Neural cell (in vitro differentiated cells): ENCODE measurements at regions not wholly inside any gene's neighbourhood (a gene's known extent, or its start where the extent isn't known, plus 50 kb on each side); places are given as distances from the start of the nearest gene placed in this dataset.

ENCODE experiments used
- H2AFZ ChIP-seq: fragments of 200-600, 300-800 bp; sonication (generic), shearing (Covaris generic); 2 replicates; pipeline ENCODE4 v1.6.0; 2014; ENCODE audit warnings: low read depth, mild to moderate bottlenecking, antibody characterized with exemption, low read length, moderate library complexity
- H3F3A ChIP-seq: fragments of 200-600 bp; shearing (Covaris generic); 2 replicates; pipeline ENCODE4 v1.6.1; 2016; ENCODE audit warnings: mild to moderate bottlenecking, moderate library complexity, mixed read lengths, antibody characterized with exemption, low read length; ENCODE audit not compliant: insufficient read depth, poor library complexity, severe bottlenecking
- H3K27ac ChIP-seq: fragments of 200-600, 300-800 bp; sonication (generic), shearing (Covaris generic); 2 replicates; pipeline ENCODE4 v1.5.1; 2014; ENCODE audit warnings: mild to moderate bottlenecking, low read length, moderate library complexity
- H3K27me3 ChIP-seq: fragments of 300-800, 200-600 bp; sonication (generic), shearing (Covaris generic); 2 replicates; pipeline ENCODE4 v1.6.0; 2014; ENCODE audit warnings: mild to moderate bottlenecking, low read depth, low read length, moderate library complexity; ENCODE audit not compliant: insufficient read depth
- H3K36me3 ChIP-seq: fragments of 300-800, 200-600 bp; sonication (generic), shearing (Covaris generic); 2 replicates; pipeline ENCODE4 v1.5.1; 2014; ENCODE audit warnings: mild to moderate bottlenecking, antibody characterized with exemption, low read length, moderate library complexity; ENCODE audit not compliant: insufficient read depth
- H3K4me2 ChIP-seq: fragments of 300-800, 200-600 bp; sonication (generic), shearing (Covaris generic); 2 replicates; pipeline ENCODE4 v1.6.0; 2014; ENCODE audit warnings: mild to moderate bottlenecking, low read length
- H3K4me3 ChIP-seq: fragments of 300-800, 200-600 bp; sonication (generic), shearing (Covaris generic); 2 replicates; pipeline ENCODE4 v1.5.1; 2014; ENCODE audit warnings: mild to moderate bottlenecking, low read length, moderate library complexity
- H3K79me2 ChIP-seq: fragments of 200-600 bp; shearing (Covaris generic); replicated peaks from 2 replicates; pipeline ENCODE4 v1.6.0; 2014; ENCODE audit warnings: mild to moderate bottlenecking, low read length, moderate library complexity; ENCODE audit not compliant: insufficient read depth
- H3K9ac ChIP-seq: fragments of 300-800, 200-600 bp; sonication (generic), shearing (Covaris generic); 2 replicates; pipeline ENCODE4 v1.6.1; 2016; ENCODE audit warnings: mild to moderate bottlenecking, low read length, mixed read lengths
- H3K9me2 ChIP-seq: fragments of 200-600 bp; shearing (Covaris generic); 2 replicates; pipeline ENCODE4 v1.6.1; 2016; ENCODE audit warnings: mild to moderate bottlenecking, low read length, mixed read lengths; ENCODE audit not compliant: insufficient read depth
- H3K9me3 ChIP-seq: fragments of 200-600, 300-800 bp; sonication (generic), shearing (Covaris generic); 2 replicates; pipeline ENCODE4 v1.6.1; 2016; ENCODE audit warnings: mild to moderate bottlenecking, mixed run types, low read length, moderate library complexity, mixed read lengths
- H4K20me1 ChIP-seq: fragments of 200-600 bp; shearing (Covaris generic); 2 replicates; pipeline ENCODE4 v1.6.1; 2016; ENCODE audit warnings: mild to moderate bottlenecking, mixed run types; ENCODE audit not compliant: insufficient read depth
- CTCF ChIP-seq: fragments of 450-650 bp; IDR thresholded peaks from 2 replicates; pipeline ENCODE4 v1.5.1; 2014; ENCODE audit warnings: antibody characterized with exemption, mild to moderate bottlenecking, moderate library complexity; ENCODE audit not compliant: poor library complexity, severe bottlenecking
- EP300 ChIP-seq: fragments of 450-650 bp; conservative IDR thresholded peaks from 2 replicates; pipeline ENCODE4 v1.6.1; 2014; ENCODE audit warnings: antibody characterized with exemption, mild to moderate bottlenecking, moderate library complexity; ENCODE audit not compliant: poor library complexity, severe bottlenecking
- EZH2 ChIP-seq: fragments of 200-600, 300-800 bp; shearing (Covaris generic), sonication (generic); IDR thresholded peaks from 2 replicates; pipeline ENCODE4 v1.6.1; 2014; ENCODE audit warnings: antibody characterized with exemption, low read length, borderline replicate concordance, mild to moderate bottlenecking; ENCODE audit not compliant: insufficient read depth, poor library complexity, severe bottlenecking
- MXI1 ChIP-seq: fragments of 450-650 bp; conservative IDR thresholded peaks from 2 replicates; pipeline ENCODE4 v1.6.1; 2014; ENCODE audit warnings: antibody characterized with exemption, mild to moderate bottlenecking; ENCODE audit not compliant: poor library complexity, severe bottlenecking
- POLR2AphosphoS5 ChIP-seq: IDR thresholded peaks from 2 replicates; pipeline ENCODE4 v1.6.1; 2012
- RAD21 ChIP-seq: fragments of 450-650 bp; conservative IDR thresholded peaks from 2 replicates; pipeline ENCODE4 v1.6.1; 2014; ENCODE audit warnings: antibody characterized with exemption, mild to moderate bottlenecking, moderate library complexity
- REST ChIP-seq: IDR thresholded peaks from 2 replicates; pipeline ENCODE4 v1.6.1; 2012; ENCODE audit warnings: borderline replicate concordance
- SMC3 ChIP-seq: fragments of 450-650 bp; conservative IDR thresholded peaks from 2 replicates; pipeline ENCODE4 v1.6.1; 2014; ENCODE audit warnings: antibody characterized with exemption, mild to moderate bottlenecking, moderate library complexity; ENCODE audit not compliant: poor library complexity
- TAF1 ChIP-seq: IDR thresholded peaks from 2 replicates; pipeline ENCODE4 v1.6.1; 2012; ENCODE audit warnings: low read depth

GRCh38 chrX:107547621-107548020, 80.7 kb upstream of the PRPS1 start:
- no peak overlapping the region for H2AFZ ChIP-seq
- H3K27ac ChIP-seq: no peak overlapping the region
- no peaks in the 10 kb centered on the region for H3F3A ChIP-seq
- no peaks in the 10 kb centered on the region for H4K20me1 ChIP-seq
- H3K4me2 ChIP-seq: no peak overlapping the region
- TF ChIP-seq REST: no peak
- no peak for TF ChIP-seq TAF1
- H3K9me2 ChIP-seq: no peaks in the 10 kb centered on the region
- no peak overlapping the region for H3K9ac ChIP-seq
- H3K79me2 ChIP-seq: no peaks in the 10 kb centered on the region
- H3K4me3 ChIP-seq: no peak overlapping the region
- H3K27me3 ChIP-seq: no peaks in the 10 kb centered on the region
- H3K9me3 ChIP-seq: no peaks in the 10 kb centered on the region
- no peaks in the 10 kb centered on the region for H3K36me3 ChIP-seq

- Histone ChIP-seq H3K36me3 (no peaks in the 10 kb centered on the region), H3K79me2 (no peaks in the 10 kb centered on the region), H3K4me2 (no peak overlapping the region), H3K27ac (no peak overlapping the region), H2AFZ (no peak overlapping the region), H3K4me3 (no peak overlapping the region), H3K9me2 (no peaks in the 10 kb centered on the region), H3K9me3 (no peaks in the 10 kb centered on the region), H3F3A (no peaks in the 10 kb centered on the region), H3K9ac (no peak overlapping the region), H3K27me3 (no peaks in the 10 kb centered on the region), H4K20me1 (no peaks in the 10 kb centered on the region)
- TF ChIP-seq REST: no peak
- no peak for TF ChIP-seq MXI1
- no peak for TF ChIP-seq SMC3
- TF ChIP-seq POLR2AphosphoS5: no peak
- no peak for TF ChIP-seq EZH2
- no peak for TF ChIP-seq EP300
- TF ChIP-seq CTCF: no peak
- TF ChIP-seq TAF1: no peak
- no peak for TF ChIP-seq RAD21
Measured at GRCh38 chrX:107548775-107549174, 79.5 kb upstream of the PRPS1 start.
